Retinal pigment epithelial cell (primary cell): ENCODE measurements at regions not wholly inside any gene's neighbourhood (a gene's known extent, or its start where the extent isn't known, plus 50 kb on each side); places are given as distances from the start of the nearest gene placed in this dataset.

Source experiments
- DNase-seq: peaks from one replicate; pipeline ENCODE4 v3.0.0-alpha.2; 2010; ENCODE audit warnings: low read depth
- H3K4me3 ChIP-seq: 2 replicates; pipeline ENCODE4 v1.5.1; 2011; ENCODE audit warnings: mild to moderate bottlenecking, low read length, control low read depth, moderate library complexity
- CTCF ChIP-seq: conservative IDR thresholded peaks from 2 replicates; pipeline ENCODE4 v1.5.1; 2011; ENCODE audit warnings: low read depth, low read length, control low read depth, inconsistent platforms

- no peak for TF ChIP-seq CTCF
- H3K4me3 ChIP-seq: no peak overlapping the region
- no peak for DNase-seq
These were observed 127.8 kb downstream of the ALOX5 start for GRCh38 chr10:45501791-45502190.

GRCh38 chr10:45500798-45501197 is 126.8 kb downstream of the ALOX5 start:
- no peak for TF ChIP-seq CTCF
- no peak overlapping the region for H3K4me3 ChIP-seq
- no peak for DNase-seq

GRCh38 chr10:45500304-45500703 is 126.3 kb downstream of the ALOX5 start:
- no peak for DNase-seq
- no peak overlapping the region for H3K4me3 ChIP-seq
- no peak for TF ChIP-seq CTCF

- TF ChIP-seq CTCF: no peak
- H3K4me3 ChIP-seq: no peak overlapping the region
- DNase-seq: no peak
These were observed 121.6 kb downstream of the ALOX5 start for GRCh38 chr10:45495438-45496152.
